Renal cortex interstitium (tissue), 11 donors: ENCODE measurements at regions not wholly inside any gene's neighbourhood (a gene's known extent, or its start where the extent isn't known, plus 50 kb on each side); places are given as distances from the start of the nearest gene placed in this dataset.
"Not testable (repeated sequence)": the region's sequence is repeated elsewhere in the genome, so short reads cannot be mapped to it uniquely, and the experiment has no call there.

Experiments
- DNase-seq, 11 donors: peaks; one replicate each; pipeline ENCODE4 v3.0.0-alpha.2; 2013; ENCODE audit warnings: low read depth in 9 of 11, low spot score in 4 of 11; ENCODE audit errors: extremely low read depth in 1 of 11

- DNase-seq, result no peak
Observed at GRCh38 chr6:98324446-98324845, 509.9 kb upstream of the POU3F2 start.

GRCh38 chr6:98325366-98325765, 509.0 kb upstream of the POU3F2 start:
- no peak for DNase-seq

GRCh38 chr6:98333273-98333672, 501.1 kb upstream of the POU3F2 start:
- no peak for DNase-seq

- DNase-seq, result no peak
Observed at GRCh38 chr6:98335594-98335993, 498.8 kb upstream of the POU3F2 start.

- no peak for DNase-seq
Observed at GRCh38 chr6:98339506-98339905, 494.9 kb upstream of the POU3F2 start.

- DNase-seq, result no peak
Observed at GRCh38 chr6:98343004-98343403, 491.4 kb upstream of the POU3F2 start.

GRCh38 chr6:98343797-98344196, 490.6 kb upstream of the POU3F2 start:
- DNase-seq, result no peak

GRCh38 chr6:98352348-98352747, 482.0 kb upstream of the POU3F2 start:
- no peak for DNase-seq

GRCh38 chr6:98358173-98358572, 476.2 kb upstream of the POU3F2 start:
- no peak for DNase-seq

- DNase-seq, result no peak
Observed at GRCh38 chr6:98366371-98366770, 468.0 kb upstream of the POU3F2 start.

- DNase-seq, result no peak
Observed at GRCh38 chr6:98380589-98380988, 453.8 kb upstream of the POU3F2 start.

GRCh38 chr6:98382246-98382645, 452.1 kb upstream of the POU3F2 start:
- DNase-seq, result no peak

GRCh38 chr6:98384334-98384733, 450.0 kb upstream of the POU3F2 start:
- DNase-seq, result no peak

GRCh38 chr6:98384801-98385200, 449.6 kb upstream of the POU3F2 start:
- no peak for DNase-seq

- DNase-seq, result no peak
Observed at GRCh38 chr6:98395610-98396166, 438.7 kb upstream of the POU3F2 start.

GRCh38 chr6:98416027-98416426, 418.3 kb upstream of the POU3F2 start:
- no peak for DNase-seq

- not testable (repeated sequence) for DNase-seq
Observed at GRCh38 chr6:98416497-98417158, 417.7 kb upstream of the POU3F2 start.

- no peak for DNase-seq
Observed at GRCh38 chr6:98433325-98434056, 400.9 kb upstream of the POU3F2 start.

GRCh38 chr6:98443633-98444032, 390.7 kb upstream of the POU3F2 start:
- no peak for DNase-seq

- no peak for DNase-seq
Observed at GRCh38 chr6:98452685-98453084, 381.7 kb upstream of the POU3F2 start.
